Right cardiac atrium (tissue), 5 donors: ENCODE measurements at regions not wholly inside any gene's neighbourhood (a gene's known extent, or its start where the extent isn't known, plus 50 kb on each side); places are given as distances from the start of the nearest gene placed in this dataset.

Source experiments
- ATAC-seq, 2 donors: fragments of 200-7000 bp; cut with Tn5 transposase; one replicate each; pipeline versions ENCODE4 v1.8.0 to v1.9.1; 2020; ENCODE audit warnings: moderate library complexity in 2 of 2, mild to moderate bottlenecking in 1 of 2
- DNase-seq, 3 donors: peaks; one replicate each; pipeline ENCODE4 v3.0.0-alpha.2; 2020
- H3K27ac ChIP-seq: one replicate; pipeline ENCODE4 v1.5.1; 2013; ENCODE audit warnings: mild to moderate bottlenecking, low read length, control low read depth, moderate library complexity
- H3K27me3 ChIP-seq: one replicate; pipeline ENCODE4 v1.6.1; 2013; ENCODE audit not compliant: control insufficient read depth, insufficient read depth
- H3K4me1 ChIP-seq: one replicate; pipeline ENCODE4 v1.6.1; 2013; ENCODE audit warnings: low read length; ENCODE audit not compliant: control insufficient read depth, insufficient read depth
- H3K4me3 ChIP-seq: one replicate; pipeline ENCODE4 v1.5.1; 2013; ENCODE audit warnings: low read length, control low read depth
- H3K9me3 ChIP-seq: one replicate; pipeline ENCODE4 v1.6.1; 2013; ENCODE audit warnings: low read length; ENCODE audit not compliant: control insufficient read depth
- WGBS: extraction: QIAGEN DNeasy Blood & Tissue Kit; methylation state at CpG from one replicate; pipeline ENCODE4 v1.1.7; 2013; 5-methylcytosine and 5-hydroxymethylcytosine counted together
- intact Hi-C, 4 donors: fragments of 100-400 bp; cut with DNase I; formaldehyde crosslinking; loops; one replicate each; pipeline versions ENCODE4 v1.11.0 to v1.14.0; 2022 to 2023
- donor health status: healthy with polysubstance abuse.
- donor health status: DM: no; HTN: yes; CAD: no.
- donor health status: DM: no; HTN: no; CAD: no.
- donor health status: DM: no; HTN: yes; CAD: no; lungs with severe emphysema.
- donor health status: DM: yes; HTN: yes; CAD: no.

DNA sequence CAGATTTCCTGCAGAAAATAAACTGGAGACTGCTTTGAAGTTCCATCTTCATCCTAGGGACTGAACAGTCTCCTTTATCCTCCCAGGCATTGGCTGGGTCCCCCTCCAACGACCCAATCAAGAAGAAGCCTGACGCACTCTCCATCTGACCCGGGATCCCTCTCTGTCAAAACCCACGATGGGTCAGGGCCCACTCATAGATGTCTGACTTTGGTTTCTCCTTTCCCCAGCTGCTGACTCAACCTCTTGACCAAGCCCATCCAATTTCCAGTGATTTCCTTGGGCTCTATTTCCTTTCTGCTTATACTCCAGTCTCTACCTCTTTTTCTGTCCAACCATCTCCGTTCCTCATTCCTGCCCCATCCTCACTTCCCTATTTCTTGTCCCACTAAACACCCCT is 189.7 kb downstream of the MIAT start:
- intact Hi-C loops: no loop called here
- WGBS: 60% methylated on average over 5 of the region's 5 CpGs
- Histone ChIP-seq H3K27me3 (no peaks in the 10 kb centered on the region), H3K9me3 (no peaks in the 10 kb centered on the region), H3K4me1 (no peaks in the 10 kb centered on the region), H3K4me3 (no peak overlapping the region), H3K27ac (no peak overlapping the region)
- DNase-seq: no peak
- no peak for ATAC-seq

DNA sequence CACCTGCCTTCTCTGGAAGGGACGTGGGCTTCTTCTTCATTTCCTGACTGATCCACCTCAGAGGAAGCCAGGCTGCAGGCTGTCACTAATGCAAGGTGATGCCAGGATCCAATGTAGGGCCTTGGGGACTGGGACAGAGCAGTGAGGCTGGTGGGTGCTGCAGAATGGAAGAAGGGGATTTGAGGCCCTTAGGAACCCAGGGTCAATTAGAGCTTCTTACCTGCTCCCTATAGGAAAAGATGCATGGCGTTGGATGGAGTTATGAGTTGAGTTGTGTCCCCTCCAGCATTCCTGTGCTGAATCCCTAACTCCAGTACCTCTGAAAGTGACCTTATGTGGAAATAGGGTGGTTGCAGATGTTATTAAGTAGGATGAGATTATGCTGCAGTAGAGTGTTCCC is 190.4 kb downstream of the MIAT start:
- DNase-seq: no peak
- intact Hi-C loops: no loop called here
- Histone ChIP-seq H3K27me3 (no peaks in the 10 kb centered on the region), H3K9me3 (no peaks in the 10 kb centered on the region), H3K4me3 (no peak overlapping the region), H3K4me1 (no peaks in the 10 kb centered on the region), H3K27ac (no peak overlapping the region)
- 80% methylated on average over 2 of the region's 2 CpGs for WGBS
- no peak for ATAC-seq

GRCh38 chr22:26848244-26848920 is 191.0 kb downstream of the MIAT start:
- no peaks in the 10 kb centered on the region for H3K27me3 ChIP-seq
- H3K27ac ChIP-seq: no peak overlapping the region
- no peaks in the 10 kb centered on the region for H3K9me3 ChIP-seq
- intact Hi-C loops: no loop called here
- peak; percentile 72 to 85 for ATAC-seq
- no peaks in the 10 kb centered on the region for H3K4me1 ChIP-seq
- 63% methylated on average over 9 of the region's 9 CpGs for WGBS
- peak; percentile 41 to 74 (median 66) for DNase-seq
- no peak overlapping the region for H3K4me3 ChIP-seq

DNA sequence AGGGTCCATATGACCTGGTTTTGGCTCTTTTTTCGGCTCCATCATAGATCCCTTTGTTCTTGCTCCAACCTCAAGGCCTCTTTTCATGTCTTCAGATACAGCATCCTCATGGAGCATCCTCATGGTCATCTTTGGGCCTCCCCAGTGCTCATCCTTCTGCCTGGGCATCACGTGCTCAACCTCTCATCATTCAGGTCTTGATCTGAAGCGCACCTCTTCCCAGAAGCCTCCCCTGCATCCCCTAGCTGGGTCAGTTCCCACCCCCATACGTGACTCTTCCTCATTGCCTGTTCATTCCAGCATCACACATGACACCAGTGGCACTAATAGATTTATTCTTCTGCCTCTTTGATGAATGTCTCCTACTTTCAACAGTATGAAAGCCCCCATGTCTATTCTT is 192.2 kb downstream of the MIAT start:
- WGBS: 93% methylated on average over 4 of the region's 4 CpGs
- no peak for ATAC-seq

DNA sequence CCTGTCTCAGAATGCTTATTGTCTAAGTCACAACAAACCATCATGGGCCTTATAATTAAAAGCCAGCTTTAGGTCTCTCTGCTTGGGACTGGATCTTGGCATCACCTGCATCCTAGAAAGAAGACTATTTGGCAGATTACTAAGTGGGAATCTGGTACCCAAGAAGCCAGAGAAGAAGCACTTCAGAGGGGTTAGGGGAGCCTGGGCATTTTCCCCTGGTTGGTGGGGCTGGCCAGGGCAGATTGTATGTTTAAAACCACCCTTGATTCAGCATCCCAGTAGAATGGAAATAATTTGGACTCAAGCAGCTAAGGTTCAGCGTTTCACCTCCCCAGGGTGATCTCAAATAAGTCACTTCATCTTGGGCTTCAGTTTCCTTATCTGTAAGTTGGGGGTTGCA is 193.7 kb downstream of the MIAT start:
- H3K9me3 ChIP-seq: no peaks in the 10 kb centered on the region
- no peak overlapping the region for H3K4me3 ChIP-seq
- 64% methylated on average over 1 of the region's 1 CpG for WGBS
- ATAC-seq (no peak), DNase-seq (no peak)
- no peaks in the 10 kb centered on the region for H3K4me1 ChIP-seq
- no peak overlapping the region for H3K27ac ChIP-seq
- intact Hi-C loops: no loop called here
- H3K27me3 ChIP-seq: no peaks in the 10 kb centered on the region

More for the DNA sequence above, 192.2 kb downstream of the MIAT start:
- no peak for DNase-seq
- Histone ChIP-seq H3K9me3 (no peaks in the 10 kb centered on the region), H3K4me1 (no peaks in the 10 kb centered on the region), H3K27ac (no peak overlapping the region), H3K4me3 (no peak overlapping the region), H3K27me3 (no peaks in the 10 kb centered on the region)
- intact Hi-C loops: no loop called here

DNA sequence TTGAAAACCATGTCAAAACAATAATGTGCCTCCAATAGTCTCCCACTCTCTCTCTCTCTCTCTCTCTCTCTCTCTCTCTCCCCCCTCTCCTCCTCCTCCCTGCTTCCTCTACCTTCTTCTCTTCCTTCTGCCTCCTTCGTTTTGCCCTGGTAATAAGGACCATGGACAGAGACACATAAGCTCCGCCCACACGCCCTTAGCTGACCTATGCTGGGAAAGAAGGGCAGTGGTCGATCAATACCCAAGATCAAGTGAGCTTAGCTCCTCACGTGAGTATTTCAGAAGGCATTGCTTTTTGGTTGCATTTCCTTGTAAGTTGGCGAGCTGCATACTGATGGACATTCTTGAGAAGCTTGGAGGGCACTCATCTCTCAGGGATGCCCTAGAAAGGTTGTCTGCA is 194.8 kb downstream of the MIAT start:
- DNase-seq: no peak
- Histone ChIP-seq H3K27me3 (no peaks in the 10 kb centered on the region), H3K4me3 (no peak overlapping the region), H3K27ac (no peak overlapping the region), H3K9me3 (no peaks in the 10 kb centered on the region), H3K4me1 (no peaks in the 10 kb centered on the region)
- ATAC-seq: no peak
- WGBS: 54% methylated on average over 6 of the region's 6 CpGs
- intact Hi-C loops: no loop called here

DNA sequence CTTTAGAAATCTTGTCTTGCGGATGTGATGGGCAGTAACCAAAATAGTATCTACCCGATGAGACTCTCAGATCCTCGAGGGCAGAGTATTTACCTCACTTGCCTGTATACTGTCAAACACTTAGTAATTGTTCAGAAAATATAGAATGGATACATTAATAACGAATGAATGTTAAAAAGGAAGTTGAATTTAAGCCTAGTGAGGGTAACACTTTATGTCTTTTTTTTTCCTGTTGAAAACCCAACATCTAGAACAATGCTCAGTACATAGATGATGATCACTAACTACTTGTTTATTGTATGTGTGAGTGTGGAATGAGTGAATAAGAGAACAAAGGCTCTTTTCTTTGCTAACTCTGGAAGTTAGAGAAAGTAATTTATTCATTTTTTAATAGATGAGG is 195.7 kb downstream of the MIAT start:
- no peak overlapping the region for H3K4me3 ChIP-seq
- ATAC-seq: no peak
- intact Hi-C loops: no loop called here
- H3K27me3 ChIP-seq: no peaks in the 10 kb centered on the region
- no peaks in the 10 kb centered on the region for H3K4me1 ChIP-seq
- WGBS: 81% methylated on average over 4 of the region's 4 CpGs
- no peaks in the 10 kb centered on the region for H3K9me3 ChIP-seq
- DNase-seq: no peak
- no peak overlapping the region for H3K27ac ChIP-seq

GRCh38 chr22:26853495-26853894 is 196.1 kb downstream of the MIAT start:
- WGBS: 84% methylated on average over 2 of the region's 2 CpGs
- ATAC-seq: no peak
- Histone ChIP-seq H3K4me3 (no peak overlapping the region), H3K27ac (no peak overlapping the region), H3K27me3 (no peaks in the 10 kb centered on the region), H3K9me3 (no peaks in the 10 kb centered on the region), H3K4me1 (no peaks in the 10 kb centered on the region)
- no peak for DNase-seq
- intact Hi-C loops: no loop called here

DNA sequence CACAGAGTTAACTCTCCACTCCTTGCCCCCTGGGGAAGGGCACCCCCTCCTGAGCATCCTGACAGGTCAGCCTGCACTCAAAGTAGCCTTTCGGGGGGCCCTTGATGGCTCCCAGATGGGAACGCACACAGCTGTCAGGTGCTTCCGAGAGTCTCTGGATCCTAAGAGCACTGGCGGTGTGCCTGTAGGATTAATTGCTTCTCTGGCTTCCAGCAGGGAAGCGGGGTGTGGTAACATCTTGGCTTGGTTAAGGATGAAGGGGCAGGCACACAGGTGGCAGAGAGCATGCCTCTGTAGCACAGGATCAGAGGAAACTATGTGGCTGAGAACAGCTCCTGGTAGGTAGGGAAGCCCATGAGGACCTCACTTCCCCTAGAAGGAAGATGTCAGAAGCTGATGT is 199.8 kb downstream of the MIAT start:
- WGBS: 80% methylated on average over 5 of the region's 5 CpGs
- Histone ChIP-seq H3K9me3 (no peaks in the 10 kb centered on the region), H3K27ac (no peak overlapping the region), H3K4me1 (no peaks in the 10 kb centered on the region), H3K27me3 (no peaks in the 10 kb centered on the region), H3K4me3 (no peak overlapping the region)
- DNase-seq (no peak), ATAC-seq (no peak)
- intact Hi-C loops: no loop called here

DNA sequence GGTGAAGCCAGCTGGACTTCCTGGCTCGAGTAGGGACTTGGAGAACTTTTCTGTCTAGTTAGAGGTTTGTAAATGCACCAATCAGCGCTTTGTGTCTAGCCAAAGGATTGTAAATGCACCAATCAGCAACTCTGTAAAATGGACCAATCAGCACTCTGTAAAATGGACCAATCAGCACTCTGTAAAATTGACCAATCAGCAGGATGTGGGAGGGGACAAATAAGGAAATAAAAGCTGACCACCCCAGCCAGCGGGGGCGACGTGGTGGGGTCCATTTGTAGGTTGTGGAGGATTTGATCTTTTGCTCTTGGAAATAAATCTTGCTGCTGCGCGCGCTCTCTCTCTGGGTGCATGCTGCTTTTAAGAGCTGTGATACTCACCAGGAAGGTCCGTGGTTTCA is 202.9 kb downstream of the MIAT start:
- 94% methylated on average over 9 of the region's 9 CpGs for WGBS
- intact Hi-C loops: no loop called here

GRCh38 chr22:26865021-26865420 is 207.6 kb downstream of the MIAT start:
- DNase-seq: no peak
- Histone ChIP-seq H3K27ac (no peak overlapping the region), H3K4me1 (no peaks in the 10 kb centered on the region), H3K4me3 (no peak overlapping the region), H3K9me3 (no peaks in the 10 kb centered on the region), H3K27me3 (no peaks in the 10 kb centered on the region)
- ATAC-seq: no peak
- intact Hi-C loops: no loop called here
- 100% methylated on average over 1 of the region's 1 CpG for WGBS

More for the DNA sequence above, 202.9 kb downstream of the MIAT start:
- Histone ChIP-seq H3K27me3 (no peaks in the 10 kb centered on the region), H3K27ac (no peak overlapping the region), H3K4me3 (no peak overlapping the region), H3K9me3 (no peaks in the 10 kb centered on the region), H3K4me1 (no peaks in the 10 kb centered on the region)
- DNase-seq (no peak), ATAC-seq (no peak)

GRCh38 chr22:26883393-26883792 is 226.0 kb downstream of the MIAT start:
- ATAC-seq (no peak), DNase-seq (no peak)
- Histone ChIP-seq H3K9me3 (no peaks in the 10 kb centered on the region), H3K4me3 (no peak overlapping the region), H3K4me1 (no peaks in the 10 kb centered on the region), H3K27me3 (no peaks in the 10 kb centered on the region), H3K27ac (no peak overlapping the region)
- intact Hi-C loops: no loop called here
- WGBS: 96% methylated on average over 4 of the region's 4 CpGs
